ENCODE measurements at regions not wholly inside any gene's neighbourhood (a gene's known extent, or its start where the extent isn't known, plus 50 kb on each side); places are given as distances from the start of the nearest gene placed in this dataset.
A peak's percentile ranks its signal among the peaks of the same experiment; 100 is the strongest.

GRCh38 chr7:36034020-36034419 is 119.0 kb upstream of the EEPD1 start:
- Histone ChIP-seq H3K9me3 (no peaks in the 10 kb centered on the region), H3K4me2 (peak overlapping the region; percentile 10; the same call in 1 of the 2 replicates), H3K4me1 (ENCODE audit: control insufficient read depth in 1 of 2, insufficient read depth in 2 of 2, low read depth in 1 of 2, low read length in 1 of 2) (peaks cover 21 to 34% of the 10 kb centered on the region in 2 experiments), H4K20me1 (ENCODE audit: insufficient read depth) (no peaks in the 10 kb centered on the region), H3K36me3 (replicated peaks in 1 of 2; ENCODE audit: control insufficient read depth in 1 of 2, insufficient read depth in 2 of 2, low read length in 1 of 2) (no peaks in the 10 kb centered on the region), H3K9ac (peak overlapping the region; percentile 12; the same call in 1 of the 2 replicates), H3K27ac (ENCODE audit: low read depth in 2 of 2, low read length in 1 of 2) (peak overlapping the region in 1 of 2 experiments; percentile 33; a peak in 1 of 4 replicates), H2AFZ (ENCODE audit: low read depth) (peak overlapping the region; percentile 25; the same call in 1 of the 2 replicates), H3K27me3 (ENCODE audit: insufficient read depth) (no peaks in the 10 kb centered on the region), H3K79me2 (ENCODE audit: insufficient read depth) (no peaks in the 10 kb centered on the region), H3K4me3 (ENCODE audit: low read depth in 2 of 2, low read length in 1 of 2) (no peak overlapping the region), H3K9me2 (no peaks in the 10 kb centered on the region), H3F3A (replicated peaks; ENCODE audit: insufficient read depth) (peaks cover 22% of the 10 kb centered on the region)
- POLR2A ChIA-PET, result no interaction called here
- TF ChIP-seq JUND (IDR thresholded peaks at IDR 0.05) (peak; percentile 37; the same call in 1 of the 2 replicates), GABPA (IDR thresholded peaks at IDR 0.05; ENCODE audit: low read depth) (no peak), ZBTB33 (IDR thresholded peaks at IDR 0.05; ENCODE audit: borderline replicate concordance, low read depth) (no peak), RXRA (IDR thresholded peaks at IDR 0.05; ENCODE audit: borderline replicate concordance, low read depth) (no peak), FOSL2 (IDR thresholded peaks at IDR 0.05; ENCODE audit: borderline replicate concordance, low read depth) (peak; percentile 61; the same call in 1 of the 2 replicates), TCF12 (IDR thresholded peaks at IDR 0.05) (peak; percentile 66; the same call in 1 of the 2 replicates), NFIC (IDR thresholded peaks at IDR 0.05; ENCODE audit: borderline replicate concordance) (peak; percentile 44; the same call in 1 of the 2 replicates), MAX (IDR thresholded peaks at IDR 0.05; ENCODE audit: low read depth) (peak; percentile 93)
- TF ChIP-seq, protein P1, sequence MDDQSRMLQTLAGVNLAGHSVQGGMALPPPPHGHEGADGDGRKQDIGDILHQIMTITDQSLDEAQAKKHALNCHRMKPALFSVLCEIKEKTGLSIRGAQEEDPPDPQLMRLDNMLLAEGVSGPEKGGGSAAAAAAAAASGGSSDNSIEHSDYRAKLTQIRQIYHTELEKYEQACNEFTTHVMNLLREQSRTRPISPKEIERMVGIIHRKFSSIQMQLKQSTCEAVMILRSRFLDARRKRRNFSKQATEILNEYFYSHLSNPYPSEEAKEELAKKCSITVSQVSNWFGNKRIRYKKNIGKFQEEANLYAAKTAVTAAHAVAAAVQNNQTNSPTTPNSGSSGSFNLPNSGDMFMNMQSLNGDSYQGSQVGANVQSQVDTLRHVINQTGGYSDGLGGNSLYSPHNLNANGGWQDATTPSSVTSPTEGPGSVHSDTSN (IDR thresholded peaks at IDR 0.05), result peak; percentile 59
- TF ChIP-seq, protein P2, sequence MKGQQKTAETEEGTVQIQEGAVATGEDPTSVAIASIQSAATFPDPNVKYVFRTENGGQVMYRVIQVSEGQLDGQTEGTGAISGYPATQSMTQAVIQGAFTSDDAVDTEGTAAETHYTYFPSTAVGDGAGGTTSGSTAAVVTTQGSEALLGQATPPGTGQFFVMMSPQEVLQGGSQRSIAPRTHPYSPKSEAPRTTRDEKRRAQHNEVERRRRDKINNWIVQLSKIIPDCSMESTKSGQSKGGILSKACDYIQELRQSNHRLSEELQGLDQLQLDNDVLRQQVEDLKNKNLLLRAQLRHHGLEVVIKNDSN (IDR thresholded peaks at IDR 0.05; ENCODE audit: borderline replicate concordance, low read depth), result no peak
- CTCF ChIA-PET, result interaction anchor here (1.4 kb wide), 1 partner anchor 49 kb away, joined by 6 read pairs; no protein-coding TSS in a partner anchor
- no peak for DNase-seq
- 48% methylated on average over 4 of the region's 4 CpGs for whole genome bisulfite sequencing (ENCODE audit: low lambda C conversion rate)

DNA sequence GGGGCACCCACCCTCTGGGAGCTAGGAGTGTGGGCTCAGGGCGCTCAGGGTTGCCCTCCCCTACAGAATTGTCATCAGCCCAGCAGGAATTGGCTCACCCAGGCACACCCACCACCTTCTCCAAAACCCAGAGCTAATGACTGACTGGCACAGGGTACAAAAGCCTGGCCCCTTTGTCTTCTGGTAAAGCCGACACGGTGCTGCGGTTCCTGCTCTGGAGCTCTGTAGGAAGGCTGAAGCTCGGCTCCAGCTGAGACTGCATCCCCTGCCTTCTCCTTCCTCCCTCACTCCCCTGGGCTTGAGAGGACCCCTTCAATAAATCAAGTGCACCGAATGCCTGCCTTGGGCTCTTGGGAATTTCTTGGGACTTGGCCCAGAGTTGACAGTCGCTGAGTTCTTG is 117.9 kb upstream of the EEPD1 start:
- TF ChIP-seq YY1 (IDR thresholded peaks at IDR 0.05; ENCODE audit: low read depth) (no peak), CHD2 (IDR thresholded peaks at IDR 0.05; ENCODE audit: low read length, partially characterized antibody) (no peak), RFX5 (IDR thresholded peaks at IDR 0.05; ENCODE audit: low read length) (no peak), IRF3 (IDR thresholded peaks at IDR 0.05; ENCODE audit: low read depth, low read length) (no peak), FOXM1 (IDR thresholded peaks at IDR 0.05; ENCODE audit: low read depth) (no peak), ELF1 (IDR thresholded peaks at IDR 0.05) (no peak), TCF12 (IDR thresholded peaks at IDR 0.05) (no peak), SIN3A (IDR thresholded peaks at IDR 0.05; ENCODE audit: borderline replicate concordance, low read depth, low read length) (no peak), FOSL2 (IDR thresholded peaks at IDR 0.05; ENCODE audit: borderline replicate concordance, low read depth) (no peak)
- TF ChIP-seq, protein P1 (IDR thresholded peaks at IDR 0.05), result no peak
- no peak for DNase-seq
- Histone ChIP-seq H3K79me2 (ENCODE audit: insufficient read depth) (no peaks in the 10 kb centered on the region), H3K4me2 (no peak overlapping the region), H3K27me3 (ENCODE audit: insufficient read depth) (no peaks in the 10 kb centered on the region), H3F3A (replicated peaks; ENCODE audit: insufficient read depth) (peaks cover 27% of the 10 kb centered on the region), H3K27ac (ENCODE audit: low read depth in 2 of 2, low read length in 1 of 2) (no peak overlapping the region), H3K36me3 (replicated peaks in 1 of 2; ENCODE audit: control insufficient read depth in 1 of 2, insufficient read depth in 2 of 2, low read length in 1 of 2) (no peaks in the 10 kb centered on the region), H2AFZ (ENCODE audit: low read depth) (no peak overlapping the region), H3K4me1 (ENCODE audit: control insufficient read depth in 1 of 2, insufficient read depth in 2 of 2, low read depth in 1 of 2, low read length in 1 of 2) (peaks cover 21 to 39% of the 10 kb centered on the region in 2 experiments), H3K9me2 (no peaks in the 10 kb centered on the region), H3K4me3 (ENCODE audit: low read depth in 2 of 2, low read length in 1 of 2) (no peak overlapping the region), H4K20me1 (ENCODE audit: insufficient read depth) (no peaks in the 10 kb centered on the region), H3K9ac (no peak overlapping the region), H3K9me3 (no peaks in the 10 kb centered on the region)
- WGBS (ENCODE audit: low lambda C conversion rate), result 85% methylated on average over 5 of the region's 7 CpGs
- CTCF ChIA-PET, result interaction anchor here (1.1 to 3.2 kb wide), 6 partner anchors 10 to 284 kb away, joined by 3 to 18 read pairs (median 4); no protein-coding TSS in a partner anchor
- POLR2A ChIA-PET, result no interaction called here

Measured in SK-N-SH (cell line).